Astrocyte (in vitro differentiated cells and primary cell): ENCODE measurements at regions not wholly inside any gene's neighbourhood (a gene's known extent, or its start where the extent isn't known, plus 50 kb on each side); places are given as distances from the start of the nearest gene placed in this dataset.

Experiments used
- EZH2 ChIP-seq: IDR thresholded peaks from 2 replicates; pipeline ENCODE4 v1.6.1; 2012; ENCODE audit warnings: mild to moderate bottlenecking, low read length, inconsistent platforms; ENCODE audit not compliant: insufficient read depth
- TF ChIP-seq, protein P1 (sequence below): IDR thresholded peaks from 2 replicates; pipeline ENCODE4 v1.5.1; 2011; ENCODE audit warnings: low read depth, mild to moderate bottlenecking, inconsistent platforms, low read length, moderate library complexity; ENCODE audit not compliant: insufficient read depth

DNA sequence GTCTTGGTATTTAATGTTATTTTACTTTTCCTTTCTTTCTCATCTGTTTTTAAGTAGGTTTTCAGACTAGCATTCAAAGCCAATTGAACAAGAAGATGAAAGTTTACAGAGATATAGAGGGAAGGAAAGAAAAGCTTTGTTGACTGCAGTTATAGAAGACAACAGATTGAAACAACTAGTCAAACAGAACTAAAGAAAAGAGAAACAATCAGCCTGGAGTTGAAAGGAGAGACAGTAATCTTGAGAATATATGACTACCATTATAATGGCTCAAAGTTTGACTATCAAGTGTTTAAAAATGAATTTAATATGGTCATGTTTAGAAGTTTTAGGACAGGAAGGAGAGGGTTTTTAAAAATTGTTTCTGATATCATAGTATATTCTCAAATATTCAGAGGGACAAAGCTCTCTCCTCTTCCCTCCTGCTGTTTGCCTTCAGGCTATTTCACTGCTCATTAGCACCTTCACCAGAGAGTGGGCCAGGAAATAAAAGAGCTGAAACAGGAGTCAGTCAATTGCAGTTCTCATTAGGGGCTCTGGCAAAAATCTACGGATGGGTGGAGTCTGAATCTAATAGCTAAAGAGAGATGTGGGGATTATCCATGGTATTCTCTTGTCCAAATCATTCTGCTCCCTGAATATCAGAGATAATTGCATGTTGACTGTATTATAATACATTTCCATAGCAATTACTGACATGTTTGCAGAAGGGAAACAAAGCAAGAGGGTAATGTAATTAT, 577.8 kb downstream of the BRINP3 start:
- TF ChIP-seq, protein P1, sequence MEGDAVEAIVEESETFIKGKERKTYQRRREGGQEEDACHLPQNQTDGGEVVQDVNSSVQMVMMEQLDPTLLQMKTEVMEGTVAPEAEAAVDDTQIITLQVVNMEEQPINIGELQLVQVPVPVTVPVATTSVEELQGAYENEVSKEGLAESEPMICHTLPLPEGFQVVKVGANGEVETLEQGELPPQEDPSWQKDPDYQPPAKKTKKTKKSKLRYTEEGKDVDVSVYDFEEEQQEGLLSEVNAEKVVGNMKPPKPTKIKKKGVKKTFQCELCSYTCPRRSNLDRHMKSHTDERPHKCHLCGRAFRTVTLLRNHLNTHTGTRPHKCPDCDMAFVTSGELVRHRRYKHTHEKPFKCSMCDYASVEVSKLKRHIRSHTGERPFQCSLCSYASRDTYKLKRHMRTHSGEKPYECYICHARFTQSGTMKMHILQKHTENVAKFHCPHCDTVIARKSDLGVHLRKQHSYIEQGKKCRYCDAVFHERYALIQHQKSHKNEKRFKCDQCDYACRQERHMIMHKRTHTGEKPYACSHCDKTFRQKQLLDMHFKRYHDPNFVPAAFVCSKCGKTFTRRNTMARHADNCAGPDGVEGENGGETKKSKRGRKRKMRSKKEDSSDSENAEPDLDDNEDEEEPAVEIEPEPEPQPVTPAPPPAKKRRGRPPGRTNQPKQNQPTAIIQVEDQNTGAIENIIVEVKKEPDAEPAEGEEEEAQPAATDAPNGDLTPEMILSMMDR, result no peak
- no peak for TF ChIP-seq EZH2
